ENCODE measurements at regions not wholly inside any gene's neighbourhood (a gene's known extent, or its start where the extent isn't known, plus 50 kb on each side); places are given as distances from the start of the nearest gene placed in this dataset.

DNA sequence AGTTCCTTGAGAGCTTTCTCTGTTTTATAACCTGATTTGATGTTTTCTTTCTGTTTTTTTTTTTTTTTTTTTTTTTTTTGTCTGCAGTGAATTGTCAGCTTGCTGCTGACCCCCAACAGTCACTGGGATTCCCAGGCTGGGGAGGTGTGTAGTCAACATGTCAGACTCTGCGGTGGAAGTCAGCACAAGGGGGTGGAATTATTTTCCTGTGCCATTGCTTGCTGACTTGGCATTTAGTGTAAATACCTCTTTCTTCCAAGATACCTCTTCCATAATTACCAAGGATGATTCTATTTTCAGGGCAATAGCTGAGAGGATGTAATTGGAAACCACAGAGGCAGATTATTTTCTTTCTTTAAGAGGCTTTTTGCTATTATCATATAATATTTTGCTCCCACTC lies 266.3 kb downstream of the CCDC85A start:
- TF ChIP-seq, protein P1, sequence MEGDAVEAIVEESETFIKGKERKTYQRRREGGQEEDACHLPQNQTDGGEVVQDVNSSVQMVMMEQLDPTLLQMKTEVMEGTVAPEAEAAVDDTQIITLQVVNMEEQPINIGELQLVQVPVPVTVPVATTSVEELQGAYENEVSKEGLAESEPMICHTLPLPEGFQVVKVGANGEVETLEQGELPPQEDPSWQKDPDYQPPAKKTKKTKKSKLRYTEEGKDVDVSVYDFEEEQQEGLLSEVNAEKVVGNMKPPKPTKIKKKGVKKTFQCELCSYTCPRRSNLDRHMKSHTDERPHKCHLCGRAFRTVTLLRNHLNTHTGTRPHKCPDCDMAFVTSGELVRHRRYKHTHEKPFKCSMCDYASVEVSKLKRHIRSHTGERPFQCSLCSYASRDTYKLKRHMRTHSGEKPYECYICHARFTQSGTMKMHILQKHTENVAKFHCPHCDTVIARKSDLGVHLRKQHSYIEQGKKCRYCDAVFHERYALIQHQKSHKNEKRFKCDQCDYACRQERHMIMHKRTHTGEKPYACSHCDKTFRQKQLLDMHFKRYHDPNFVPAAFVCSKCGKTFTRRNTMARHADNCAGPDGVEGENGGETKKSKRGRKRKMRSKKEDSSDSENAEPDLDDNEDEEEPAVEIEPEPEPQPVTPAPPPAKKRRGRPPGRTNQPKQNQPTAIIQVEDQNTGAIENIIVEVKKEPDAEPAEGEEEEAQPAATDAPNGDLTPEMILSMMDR (IDR thresholded peaks at IDR 0.05) = no peak
- TF ChIP-seq POLR2A (IDR thresholded peaks at IDR 0.05) = no peak
